Heart left ventricle (tissue), 16 donors: ENCODE measurements at regions not wholly inside any gene's neighbourhood (a gene's known extent, or its start where the extent isn't known, plus 50 kb on each side); places are given as distances from the start of the nearest gene placed in this dataset.

Experiments used
- ATAC-seq, 4 donors: fragments of 200-7000 bp; cut with Tn5 transposase; one replicate each; pipeline ENCODE4 v1.9.1; 2020 to 2022; ENCODE audit warnings: moderate library complexity in 4 of 4, mild to moderate bottlenecking in 3 of 4, moderate number of reproducible peaks in 1 of 4
- DNase-seq, 5 donors: peaks; one replicate each; pipeline ENCODE4 v3.0.0-alpha.2; 2020
- H3K27ac ChIP-seq, 12 donors: fragments of 200-600 bp; sonication (generic) in 4 of 12; one replicate each; pipeline versions ENCODE4 v1.5.0 to v1.8.0; 2016 to 2022; ENCODE audit warnings: mild to moderate bottlenecking in 2 of 12
- H3K27me3 ChIP-seq, 9 donors: fragments of 200-600 bp; sonication (generic) in 2 of 9; one replicate each; pipeline versions ENCODE4 v1.5.1 to v1.8.0; 2016 to 2022; ENCODE audit warnings: mild to moderate bottlenecking in 3 of 9
- H3K36me3 ChIP-seq, 9 donors: fragments of 200-600 bp; sonication (generic) in 2 of 9; one replicate each; pipeline versions ENCODE4 v1.5.0 to v1.8.0; 2018 to 2022; ENCODE audit warnings: mild to moderate bottlenecking in 2 of 9
- H3K4me1 ChIP-seq, 12 donors: fragments of 200-600 bp; sonication (generic) in 4 of 12; one replicate each; pipeline versions ENCODE4 v1.5.0 to v1.8.0; 2016 to 2022; ENCODE audit warnings: mild to moderate bottlenecking in 3 of 12
- H3K4me3 ChIP-seq, 12 donors: fragments of 200-600 bp; sonication (generic) in 4 of 12; one replicate each; pipeline versions ENCODE4 v1.5.0 to v1.8.0; 2017 to 2022; ENCODE audit warnings: mild to moderate bottlenecking in 9 of 12, moderate library complexity in 4 of 12
- H3K9me3 ChIP-seq, 12 donors: fragments of 200-600 bp; sonication (generic) in 4 of 12; one replicate each; pipeline versions ENCODE4 v1.5.0 to v1.8.0; 2016 to 2022; ENCODE audit warnings: mild to moderate bottlenecking in 1 of 12
- POLR2A ChIP-seq, 2 donors: fragments of 450-650 bp; IDR thresholded peaks; one replicate each; pipeline ENCODE4 v1.6.1; 2017; ENCODE audit warnings: antibody characterized with exemption in 2 of 2, mild to moderate bottlenecking in 2 of 2, moderate library complexity in 2 of 2
- WGBS, 4 donors: extraction: QIAGEN DNeasy Blood & Tissue Kit in 2 of 4; methylation state at CpG; one replicate each; pipeline versions ENCODE4 v1.1.5 to v1.1.7; 2013 to 2018; 5-methylcytosine and 5-hydroxymethylcytosine counted together
- intact Hi-C, 10 donors: fragments of 100-400 bp; cut with DNase I; formaldehyde crosslinking; loops; one replicate each; pipeline versions ENCODE4 v1.11.1 to v1.14.2; 2022
- TF ChIP-seq, protein P1 (sequence below), 12 donors: fragments of 200-600 bp; sonication (generic) in 4 of 12; IDR thresholded peaks; one replicate each; pipeline versions ENCODE4 v1.5.0 to v1.8.0; 2018 to 2022; ENCODE audit warnings: antibody characterized with exemption in 12 of 12, mild to moderate bottlenecking in 5 of 12
- donor health status: ischemic (EF 13 %, LVEDD 7.1; RV severe dilation, severe dysfunction).
- donor health status: healthy with polysubstance abuse.
- donor health status: DM: no; HTN: yes; CAD: no.
- donor health status: DM: no; HTN: no; CAD: no.
- donor health status: ischemic (EF 25% LVEDD 6.9; RV normal size, moderate dysfunction).
- donor health status: ischemic (EF 25% LVEDD 5.7; RV mildly dilated, moderate dysfunction).
- donor health status: healthy.
- donor health status: DM: yes; HTN: yes; CAD: no.
- donor health status: ischemic (EF 35%, LVEDD 5.7; RV mildly dilated, moderate dysfunction).
- donor health status: nonischemic (EF 11% LVEDD 7.7; RV severe dilation, severe dysfunction).
- donor health status: DM: yes; HTN: yes; CAD: no.
- donor health status: PGD.
- donor health status: ischemic (EF 29% LVEDD 5.4; RV normal size, mild dysfunction).
- donor health status: nonischemic (EF 23%, LVEDD 6.1; RV moderate dilation, normal function).

DNA sequence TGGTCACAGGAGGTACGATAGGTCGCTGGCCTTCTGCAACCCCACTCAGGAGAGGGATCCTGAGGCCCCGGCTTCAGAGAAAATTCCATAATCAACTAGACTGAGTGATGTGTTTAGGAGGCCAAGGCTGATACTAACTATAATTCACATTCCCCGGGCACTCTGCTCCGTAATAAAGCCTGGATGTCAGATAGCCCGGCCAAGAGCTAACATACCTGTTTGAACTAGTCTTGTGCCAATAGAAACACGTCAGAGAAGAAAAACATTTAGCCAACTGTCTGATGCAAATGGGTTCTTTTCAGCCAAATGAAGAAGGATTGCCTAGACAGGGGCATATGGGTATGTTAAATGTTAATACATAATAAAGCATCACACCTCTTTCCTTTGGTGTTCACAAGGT is 204.2 kb downstream of the TSHZ3 start:
- no peaks in the 10 kb centered on the region for H3K9me3 ChIP-seq
- no peak overlapping the region for H3K4me3 ChIP-seq
- no peak overlapping the region for H3K27ac ChIP-seq
- 85 to 89% (median 88%) methylated on average over 7 of the region's 7 CpGs for WGBS, 4 donors
- H3K27me3 ChIP-seq = peaks cover 0 to 3% (median 0%) of the 10 kb centered on the region in 9 donors
- H3K36me3 ChIP-seq = no peaks in the 10 kb centered on the region
- intact Hi-C loops = no loop called here
- DNase-seq (no peak), ATAC-seq (no peak)
- no peaks in the 10 kb centered on the region for H3K4me1 ChIP-seq
- TF ChIP-seq POLR2A (IDR thresholded peaks at IDR 0.05) = no peak

DNA sequence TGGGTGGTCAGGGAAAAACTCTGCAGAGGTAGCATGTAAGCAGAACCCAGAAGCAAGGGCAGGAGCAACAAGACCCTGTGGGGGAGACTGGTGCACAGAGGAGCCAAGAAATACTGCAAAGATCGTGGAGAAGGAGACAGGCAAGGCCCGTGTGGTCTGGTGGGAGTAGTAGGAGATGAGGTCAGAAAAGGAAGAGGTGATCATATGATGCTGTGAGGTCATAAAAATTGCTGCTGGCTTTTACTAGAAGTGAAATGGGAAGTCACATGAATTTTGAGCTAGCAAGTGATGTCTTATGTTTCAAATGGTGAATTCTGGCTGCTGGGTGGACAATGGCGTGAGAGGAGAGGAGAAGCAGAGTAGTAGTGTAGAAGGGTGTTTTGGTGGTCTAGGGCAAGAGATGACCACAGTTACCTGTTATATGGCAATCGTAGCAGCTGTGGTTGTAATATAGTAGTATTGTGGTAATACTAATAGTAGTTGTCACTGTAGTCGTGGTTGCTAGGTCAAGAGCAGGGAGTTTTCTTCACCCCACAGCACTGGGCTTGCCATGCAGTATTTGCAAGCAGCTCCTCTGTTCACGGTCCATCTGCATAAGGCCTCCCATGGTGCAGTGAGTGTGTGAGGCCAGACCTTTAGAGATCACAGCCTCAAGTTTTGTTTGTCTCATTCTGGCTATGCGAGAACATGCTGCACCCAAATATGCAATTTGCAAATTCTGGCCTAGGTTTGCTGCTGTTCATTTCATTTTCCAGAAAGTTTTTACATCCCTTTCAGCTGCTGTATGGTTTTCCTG is 205.0 kb downstream of the TSHZ3 start:
- no peak overlapping the region for H3K27ac ChIP-seq
- peaks cover 0 to 3% (median 0%) of the 10 kb centered on the region in 9 donors for H3K27me3 ChIP-seq
- intact Hi-C loops = no loop called here
- TF ChIP-seq POLR2A (IDR thresholded peaks at IDR 0.05) = no peak
- TF ChIP-seq, protein P1, sequence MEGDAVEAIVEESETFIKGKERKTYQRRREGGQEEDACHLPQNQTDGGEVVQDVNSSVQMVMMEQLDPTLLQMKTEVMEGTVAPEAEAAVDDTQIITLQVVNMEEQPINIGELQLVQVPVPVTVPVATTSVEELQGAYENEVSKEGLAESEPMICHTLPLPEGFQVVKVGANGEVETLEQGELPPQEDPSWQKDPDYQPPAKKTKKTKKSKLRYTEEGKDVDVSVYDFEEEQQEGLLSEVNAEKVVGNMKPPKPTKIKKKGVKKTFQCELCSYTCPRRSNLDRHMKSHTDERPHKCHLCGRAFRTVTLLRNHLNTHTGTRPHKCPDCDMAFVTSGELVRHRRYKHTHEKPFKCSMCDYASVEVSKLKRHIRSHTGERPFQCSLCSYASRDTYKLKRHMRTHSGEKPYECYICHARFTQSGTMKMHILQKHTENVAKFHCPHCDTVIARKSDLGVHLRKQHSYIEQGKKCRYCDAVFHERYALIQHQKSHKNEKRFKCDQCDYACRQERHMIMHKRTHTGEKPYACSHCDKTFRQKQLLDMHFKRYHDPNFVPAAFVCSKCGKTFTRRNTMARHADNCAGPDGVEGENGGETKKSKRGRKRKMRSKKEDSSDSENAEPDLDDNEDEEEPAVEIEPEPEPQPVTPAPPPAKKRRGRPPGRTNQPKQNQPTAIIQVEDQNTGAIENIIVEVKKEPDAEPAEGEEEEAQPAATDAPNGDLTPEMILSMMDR (IDR thresholded peaks at IDR 0.05) = no peak
- ATAC-seq (no peak), DNase-seq (no peak)
- no peak overlapping the region for H3K4me3 ChIP-seq
- H3K36me3 ChIP-seq = no peaks in the 10 kb centered on the region
- H3K9me3 ChIP-seq = no peaks in the 10 kb centered on the region
- H3K4me1 ChIP-seq = no peaks in the 10 kb centered on the region
- 75 to 78% (median 77%) methylated on average over 7 of the region's 7 CpGs for WGBS, 4 donors

DNA sequence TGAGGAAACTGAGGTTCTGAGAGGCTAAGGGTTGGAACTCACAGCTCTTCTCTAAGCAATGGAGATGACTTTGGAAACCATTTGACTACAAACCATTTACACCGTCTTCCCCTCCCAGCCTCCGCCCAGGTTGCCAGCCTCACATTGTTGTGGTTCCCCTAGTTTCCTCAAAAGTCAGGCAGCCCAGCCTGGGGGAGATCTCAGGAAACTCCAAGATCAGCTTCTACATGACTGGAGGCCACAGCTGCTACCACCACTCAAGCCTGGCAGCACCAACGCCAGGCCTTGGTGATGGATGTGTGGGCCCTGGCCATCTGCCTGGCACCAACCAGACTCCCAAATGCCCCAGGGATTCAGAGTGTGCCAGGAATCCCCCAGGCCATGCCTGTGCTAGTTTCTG is 207.9 kb downstream of the TSHZ3 start:
- Histone ChIP-seq H3K27ac (no peak overlapping the region), H3K27me3 (no peaks in the 10 kb centered on the region), H3K4me3 (no peak overlapping the region), H3K4me1 (no peaks in the 10 kb centered on the region), H3K36me3 (no peaks in the 10 kb centered on the region), H3K9me3 (no peaks in the 10 kb centered on the region)
- ATAC-seq (no peak), DNase-seq (no peak)
- 91 to 100% (median 93%) methylated on average over 3 of the region's 3 CpGs for WGBS, 4 donors
- TF ChIP-seq POLR2A (IDR thresholded peaks at IDR 0.05) = no peak
- TF ChIP-seq, protein P1 (IDR thresholded peaks at IDR 0.05) = no peak
- intact Hi-C loops = no loop called here

DNA sequence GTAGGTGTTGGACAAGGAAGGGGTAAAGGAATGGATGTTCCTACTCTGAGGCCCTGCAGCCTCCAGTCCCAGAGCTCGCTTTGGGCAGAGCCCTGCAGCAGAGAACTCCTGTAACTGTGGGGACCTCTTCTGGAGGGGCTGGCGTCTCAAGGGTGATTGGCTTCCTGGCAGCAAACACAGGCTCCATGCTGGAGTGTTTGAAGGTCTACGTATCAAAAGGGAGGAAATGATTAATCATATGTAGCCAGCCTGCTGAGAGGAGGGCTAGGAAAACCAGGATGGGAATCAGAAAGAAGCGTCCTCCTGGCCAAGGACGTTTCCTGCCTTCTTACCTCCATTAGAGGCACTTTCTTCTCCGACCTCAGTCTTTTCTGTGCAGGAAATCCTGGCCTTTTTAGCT is 208.5 kb downstream of the TSHZ3 start:
- no peaks in the 10 kb centered on the region for H3K4me1 ChIP-seq
- no peaks in the 10 kb centered on the region for H3K27me3 ChIP-seq
- WGBS, 4 donors = 46 to 58% (median 50%) methylated on average over 6 of the region's 6 CpGs
- ATAC-seq (no peak), DNase-seq (no peak)
- H3K9me3 ChIP-seq = no peaks in the 10 kb centered on the region
- no peaks in the 10 kb centered on the region for H3K36me3 ChIP-seq
- intact Hi-C loops = no loop called here
- no peak overlapping the region for H3K27ac ChIP-seq
- H3K4me3 ChIP-seq = no peak overlapping the region
- TF ChIP-seq, protein P1 (IDR thresholded peaks at IDR 0.05) = no peak
- no peak for TF ChIP-seq POLR2A (IDR thresholded peaks at IDR 0.05)
